ENCODE measurements at regions not wholly inside any gene's neighbourhood (a gene's known extent, or its start where the extent isn't known, plus 50 kb on each side); places are given as distances from the start of the nearest gene placed in this dataset.
"Not testable (repeated sequence)": the region's sequence is repeated elsewhere in the genome, so short reads cannot be mapped to it uniquely, and the experiment has no call there.

GRCh38 chrY:8020540-8020939 is 1109.0 kb upstream of the AMELY start:
- Histone ChIP-seq H3K9me3 (ENCODE audit: control insufficient read depth in 2 of 3, insufficient read depth in 1 of 3, low read length in 3 of 3) (no peaks in the 10 kb centered on the region), H3K27ac (ENCODE audit: low read depth in 2 of 2, low read length in 2 of 2) (no peak overlapping the region), H3K27me3 (ENCODE audit: control insufficient read depth, insufficient read depth, low read length) (no peaks in the 10 kb centered on the region), H3K9ac (ENCODE audit: low read length in 3 of 3) (no peak overlapping the region), H3K4me3 (ENCODE audit: low read length in 3 of 3) (no peak overlapping the region), H3K36me3 (ENCODE audit: control insufficient read depth in 2 of 3, insufficient read depth in 3 of 3, low read length in 3 of 3) (no peaks in the 10 kb centered on the region), H3K4me1 (ENCODE audit: control insufficient read depth in 2 of 3, insufficient read depth in 2 of 3, low read depth in 1 of 3, low read length in 3 of 3) (no peaks in the 10 kb centered on the region)
- FAIRE-seq, result no peak
- intact Hi-C loops (cut with DNase I), result no loop called here
- DNase-seq, result no peak
- TF ChIP-seq CTCF (IDR thresholded peaks at IDR 0.05; ENCODE audit: borderline replicate concordance, extremely low read depth, insufficient read depth), result no peak

- Histone ChIP-seq H3K9me3 (ENCODE audit: control insufficient read depth in 2 of 3, insufficient read depth in 1 of 3, low read length in 3 of 3) (no peaks in the 10 kb centered on the region), H3K9ac (ENCODE audit: low read length in 3 of 3) (no peak overlapping the region), H3K4me1 (ENCODE audit: control insufficient read depth in 2 of 3, insufficient read depth in 2 of 3, low read depth in 1 of 3, low read length in 3 of 3) (no peaks in the 10 kb centered on the region), H3K27me3 (ENCODE audit: control insufficient read depth, insufficient read depth, low read length) (no peaks in the 10 kb centered on the region), H3K36me3 (ENCODE audit: control insufficient read depth in 2 of 3, insufficient read depth in 3 of 3, low read length in 3 of 3) (no peaks in the 10 kb centered on the region), H3K4me3 (ENCODE audit: low read length in 3 of 3) (no peak overlapping the region), H3K27ac (ENCODE audit: low read depth in 2 of 2, low read length in 2 of 2) (no peak overlapping the region)
- no peak for FAIRE-seq
- no peak for DNase-seq
- intact Hi-C loops (cut with DNase I), result no loop called here
- no peak for TF ChIP-seq CTCF (IDR thresholded peaks at IDR 0.05; ENCODE audit: borderline replicate concordance, extremely low read depth, insufficient read depth)
Observed at GRCh38 chrY:8011515-8011914, 1100.0 kb upstream of the AMELY start.

DNA sequence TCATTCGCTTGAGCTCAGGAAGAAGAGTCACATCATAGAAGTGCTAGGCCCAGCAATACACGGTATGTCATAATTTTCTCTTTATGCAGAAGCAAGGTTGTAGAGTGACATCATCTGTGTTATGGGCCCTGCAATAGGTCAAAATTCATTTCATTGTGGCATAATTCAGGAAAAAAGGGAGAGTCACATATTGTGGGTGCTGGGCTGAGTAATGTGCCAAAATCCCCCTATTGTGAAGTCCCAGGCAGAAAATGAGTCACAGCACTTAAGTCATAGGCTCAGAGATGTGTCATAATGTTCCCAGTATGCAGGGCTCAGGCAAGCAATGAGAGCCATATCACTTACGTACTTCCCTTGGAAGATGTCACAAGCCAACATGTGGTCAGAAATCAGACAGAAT is 1092.6 kb upstream of the AMELY start:
- Histone ChIP-seq H3K4me1 (ENCODE audit: control insufficient read depth in 2 of 3, insufficient read depth in 2 of 3, low read depth in 1 of 3, low read length in 3 of 3) (no peaks in the 10 kb centered on the region), H3K27me3 (ENCODE audit: control insufficient read depth, insufficient read depth, low read length) (no peaks in the 10 kb centered on the region), H3K9me3 (ENCODE audit: control insufficient read depth in 2 of 3, insufficient read depth in 1 of 3, low read length in 3 of 3) (no peaks in the 10 kb centered on the region), H3K27ac (ENCODE audit: low read depth in 2 of 2, low read length in 2 of 2) (no peak overlapping the region), H3K9ac (ENCODE audit: low read length in 3 of 3) (no peak overlapping the region), H3K4me3 (ENCODE audit: low read length in 3 of 3) (no peak overlapping the region), H3K36me3 (ENCODE audit: control insufficient read depth in 2 of 3, insufficient read depth in 3 of 3, low read length in 3 of 3) (no peaks in the 10 kb centered on the region)
- intact Hi-C loops (cut with DNase I), result no loop called here
- FAIRE-seq (no peak), DNase-seq (no peak)
- TF ChIP-seq CTCF (IDR thresholded peaks at IDR 0.05; ENCODE audit: borderline replicate concordance, extremely low read depth, insufficient read depth), result no peak

GRCh38 chrY:7996726-7997125 is 1085.2 kb upstream of the AMELY start:
- intact Hi-C loops (cut with DNase I), result no loop called here
- Histone ChIP-seq H3K9me3 (ENCODE audit: control insufficient read depth in 2 of 3, insufficient read depth in 1 of 3, low read length in 3 of 3) (no peaks in the 10 kb centered on the region), H3K27me3 (ENCODE audit: control insufficient read depth, insufficient read depth, low read length) (no peaks in the 10 kb centered on the region), H3K36me3 (ENCODE audit: control insufficient read depth in 2 of 3, insufficient read depth in 3 of 3, low read length in 3 of 3) (no peaks in the 10 kb centered on the region), H3K27ac (ENCODE audit: low read depth in 2 of 2, low read length in 2 of 2) (no peak overlapping the region), H3K4me3 (ENCODE audit: low read length in 3 of 3) (no peak overlapping the region), H3K9ac (ENCODE audit: low read length in 3 of 3) (no peak overlapping the region), H3K4me1 (ENCODE audit: control insufficient read depth in 2 of 3, insufficient read depth in 2 of 3, low read depth in 1 of 3, low read length in 3 of 3) (no peaks in the 10 kb centered on the region)
- no peak for TF ChIP-seq CTCF (IDR thresholded peaks at IDR 0.05; ENCODE audit: borderline replicate concordance, extremely low read depth, insufficient read depth)
- no peak for FAIRE-seq
- DNase-seq, result no peak

- H3K36me3 ChIP-seq (ENCODE audit: control insufficient read depth in 2 of 3, insufficient read depth in 3 of 3, low read length in 3 of 3); H3K27me3 ChIP-seq (ENCODE audit: control insufficient read depth, insufficient read depth, low read length); H3K27ac ChIP-seq (ENCODE audit: low read depth in 2 of 2, low read length in 2 of 2); H3K4me3 ChIP-seq (ENCODE audit: low read length in 3 of 3); DNase-seq; H3K9ac ChIP-seq (ENCODE audit: low read length in 3 of 3); FAIRE-seq; H3K9me3 ChIP-seq (ENCODE audit: control insufficient read depth in 2 of 3, insufficient read depth in 1 of 3, low read length in 3 of 3); intact Hi-C loops (cut with DNase I); H3K4me1 ChIP-seq (ENCODE audit: control insufficient read depth in 2 of 3, insufficient read depth in 2 of 3, low read depth in 1 of 3, low read length in 3 of 3): not testable (repeated sequence)
Observed at GRCh38 chrY:7994781-7995180, 1083.2 kb upstream of the AMELY start.
